ENCODE measurements at regions not wholly inside any gene's neighbourhood (a gene's known extent, or its start where the extent isn't known, plus 50 kb on each side); places are given as distances from the start of the nearest gene placed in this dataset.

- DNase-seq = no peak
These were observed 369.9 kb upstream of the PCDH7 start for GRCh38 chr4:30350288-30350687.

GRCh38 chr4:30354605-30355004 is 365.6 kb upstream of the PCDH7 start:
- no peak for DNase-seq

GRCh38 chr4:30362436-30362835 is 357.7 kb upstream of the PCDH7 start:
- DNase-seq = no peak

- no peak for DNase-seq
These were observed 350.1 kb upstream of the PCDH7 start for GRCh38 chr4:30370105-30370504.

- DNase-seq = peak in 1 of 2 experiments; percentile 71
These were observed 339.7 kb upstream of the PCDH7 start for GRCh38 chr4:30380404-30380998.

GRCh38 chr4:30385650-30386049 is 334.5 kb upstream of the PCDH7 start:
- DNase-seq = no peak

- DNase-seq = no peak
These were observed 333.8 kb upstream of the PCDH7 start for GRCh38 chr4:30386266-30386895.

- no peak for DNase-seq
These were observed 324.3 kb upstream of the PCDH7 start for GRCh38 chr4:30395902-30396301.

- no peak for DNase-seq
These were observed 323.2 kb upstream of the PCDH7 start for GRCh38 chr4:30396772-30397475.

GRCh38 chr4:30399476-30399875 is 320.7 kb upstream of the PCDH7 start:
- DNase-seq = no peak

GRCh38 chr4:30402276-30402675 is 317.9 kb upstream of the PCDH7 start:
- no peak for DNase-seq

- no peak for DNase-seq
These were observed 306.3 kb upstream of the PCDH7 start for GRCh38 chr4:30413915-30414314.

GRCh38 chr4:30416547-30416946 is 303.6 kb upstream of the PCDH7 start:
- no peak for DNase-seq

- DNase-seq = no peak
These were observed 292.2 kb upstream of the PCDH7 start for GRCh38 chr4:30427932-30428331.

- DNase-seq = no peak
These were observed 290.1 kb upstream of the PCDH7 start for GRCh38 chr4:30429813-30430761.

GRCh38 chr4:30434656-30435055 is 285.5 kb upstream of the PCDH7 start:
- no peak for DNase-seq

- no peak for DNase-seq
These were observed 283.8 kb upstream of the PCDH7 start for GRCh38 chr4:30436394-30436793.

GRCh38 chr4:30437316-30437715 is 282.9 kb upstream of the PCDH7 start:
- no peak for DNase-seq

GRCh38 chr4:30443289-30443688 is 276.9 kb upstream of the PCDH7 start:
- DNase-seq = no peak

GRCh38 chr4:30450474-30450873 is 269.7 kb upstream of the PCDH7 start:
- DNase-seq = no peak

GRCh38 chr4:30454504-30454903 is 265.7 kb upstream of the PCDH7 start:
- no peak for DNase-seq

- DNase-seq = no peak
These were observed 263.5 kb upstream of the PCDH7 start for GRCh38 chr4:30456716-30457115.

- DNase-seq = no peak
These were observed 259.4 kb upstream of the PCDH7 start for GRCh38 chr4:30460818-30461217.

Data from NCI-H524 (cell line).